Hippocampal formation (tissue), 2 donors: ENCODE measurements at regions not wholly inside any gene's neighbourhood (a gene's known extent, or its start where the extent isn't known, plus 50 kb on each side); places are given as distances from the start of the nearest gene placed in this dataset.
"Not testable (repeated sequence)": the region's sequence is repeated elsewhere in the genome, so short reads cannot be mapped to it uniquely, and the experiment has no call there.

Source experiments
- DNase-seq, 2 donors: peaks; one replicate each; lab custom pipeline; 2025; lab: John Stamatoyannopoulos, UW

DNA sequence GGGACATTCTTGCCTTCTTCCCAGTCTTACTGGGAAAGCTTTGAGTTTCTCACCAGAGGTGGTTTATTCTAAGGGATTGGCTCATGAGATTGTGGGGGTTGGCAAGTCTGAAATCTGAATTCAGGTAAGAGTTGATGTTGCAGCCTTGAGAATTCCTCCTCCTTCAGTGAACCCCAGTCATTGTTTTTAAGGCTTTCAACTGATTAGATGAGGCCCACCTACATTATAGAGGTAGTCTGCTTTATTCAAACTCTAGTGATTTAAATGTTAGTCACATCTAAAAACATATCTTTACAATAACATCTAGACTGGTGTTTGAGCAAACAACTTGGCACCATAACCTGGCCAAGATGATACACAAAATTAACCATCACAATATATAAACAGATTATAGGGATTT is 156.5 kb upstream of the MED14 start:
- no peak for DNase-seq

DNA sequence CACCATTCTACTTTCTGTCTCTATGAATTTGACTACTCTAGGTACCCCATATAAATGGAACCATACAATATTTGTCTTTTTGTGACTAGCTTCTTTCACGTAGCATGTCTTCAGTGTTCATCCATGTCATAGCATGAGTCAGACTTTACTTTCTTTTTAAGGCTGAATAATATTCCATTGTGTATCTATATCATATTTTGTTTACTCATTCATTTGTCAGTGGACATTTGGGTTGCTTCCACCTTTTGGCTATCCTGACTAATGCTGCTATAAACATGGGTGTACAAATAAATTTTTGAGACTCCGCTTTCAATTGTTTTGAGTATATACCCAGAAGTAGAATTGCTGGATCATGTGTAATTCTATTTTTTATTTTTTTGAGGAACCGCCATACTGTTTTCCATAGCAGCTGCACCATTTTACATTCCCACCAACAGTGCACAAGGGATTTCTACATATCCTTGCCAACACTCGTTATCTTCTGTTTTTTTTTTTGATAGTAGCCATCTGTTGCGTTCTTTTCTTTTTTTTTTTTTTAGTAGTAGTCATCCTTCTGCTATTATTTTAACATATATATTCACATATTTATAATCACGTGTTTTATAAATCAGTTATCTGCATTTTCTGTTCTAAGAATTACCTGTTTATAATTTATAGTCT is 158.0 kb upstream of the MED14 start:
- DNase-seq: no peak

DNA sequence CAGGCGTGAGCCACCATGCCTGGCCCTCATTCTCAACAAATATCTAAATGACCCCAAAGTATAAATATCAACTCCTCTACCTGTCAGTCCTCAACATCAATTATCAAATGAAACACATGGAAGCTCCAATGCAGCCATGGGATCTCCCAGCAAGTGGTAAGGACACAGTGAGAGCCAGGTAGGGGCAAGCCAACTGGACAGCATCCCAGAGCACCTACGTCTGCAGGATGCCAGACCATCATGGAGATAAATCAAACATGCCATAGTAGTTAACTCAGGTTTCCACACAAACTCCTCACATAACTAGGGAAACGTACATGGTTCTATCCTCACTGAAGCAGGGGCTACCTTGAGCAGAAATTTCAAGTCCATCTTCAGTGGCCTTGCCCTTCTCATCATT is 159.9 kb upstream of the MED14 start:
- DNase-seq: no peak

DNA sequence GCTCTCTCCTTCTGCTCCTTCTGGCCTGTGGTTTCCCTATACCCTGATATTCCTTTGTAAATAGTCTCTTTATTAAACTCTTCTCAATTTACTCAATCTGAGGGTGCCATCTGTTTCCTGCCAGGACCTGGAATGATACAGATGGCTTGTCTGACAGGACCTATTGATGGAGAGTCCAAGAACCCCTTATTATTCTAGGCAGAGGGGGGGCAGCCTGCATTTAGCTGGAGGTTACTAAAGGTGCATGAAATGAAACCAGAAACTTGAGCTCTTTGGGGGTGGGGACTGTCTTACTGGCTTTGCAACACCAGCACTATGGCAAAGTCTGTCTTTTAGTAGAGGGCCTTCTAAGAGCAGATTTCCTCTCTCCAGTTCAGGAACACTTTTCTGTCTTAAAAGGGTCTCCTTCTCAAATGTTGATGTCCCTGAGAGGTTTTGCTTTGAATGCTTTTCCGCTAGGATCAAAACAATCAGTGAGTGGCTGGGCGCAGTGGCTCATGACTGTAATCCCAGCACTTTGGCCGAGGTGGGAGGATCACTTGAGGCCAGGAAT is 162.5 kb upstream of the MED14 start:
- DNase-seq: no peak

DNA sequence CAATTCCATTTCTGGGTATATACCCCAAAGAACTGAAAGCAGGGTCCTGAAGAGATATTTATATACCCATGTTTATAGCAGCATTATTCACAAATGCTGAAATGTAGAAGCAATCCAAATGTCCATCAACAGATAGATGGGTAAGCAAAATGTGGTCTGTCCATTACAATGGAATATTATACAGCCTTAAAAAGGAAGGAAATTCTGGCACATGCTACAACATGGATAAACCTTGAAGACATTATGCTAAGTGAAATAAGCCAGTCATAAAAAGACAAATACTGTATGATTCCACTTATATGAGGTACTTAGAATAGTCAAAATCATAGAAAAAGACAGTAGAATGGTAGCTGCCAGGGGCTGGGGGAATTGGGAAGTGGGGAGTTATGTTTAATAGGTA is 169.4 kb upstream of the MED14 start:
- not testable (repeated sequence) for DNase-seq

DNA sequence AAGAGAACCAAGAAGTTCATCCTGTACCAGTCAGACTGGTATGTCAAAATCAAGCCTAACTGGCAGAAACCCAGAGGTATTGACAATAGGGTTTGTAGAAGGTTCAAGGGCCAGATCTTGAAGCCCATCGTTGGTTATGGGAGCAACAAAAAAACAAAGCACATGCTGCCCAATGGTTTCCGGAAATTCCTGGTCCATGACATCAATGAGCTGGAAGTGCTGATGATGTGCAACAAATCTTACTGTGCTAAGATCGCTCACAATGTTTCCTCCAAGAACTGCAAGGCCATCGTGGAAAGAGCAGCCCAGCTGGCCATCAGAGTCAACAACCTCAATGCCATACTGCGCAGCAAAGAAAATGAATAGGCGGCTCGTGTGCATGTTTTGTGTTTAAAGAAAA is 172.7 kb upstream of the MED14 start:
- no peak for DNase-seq

DNA sequence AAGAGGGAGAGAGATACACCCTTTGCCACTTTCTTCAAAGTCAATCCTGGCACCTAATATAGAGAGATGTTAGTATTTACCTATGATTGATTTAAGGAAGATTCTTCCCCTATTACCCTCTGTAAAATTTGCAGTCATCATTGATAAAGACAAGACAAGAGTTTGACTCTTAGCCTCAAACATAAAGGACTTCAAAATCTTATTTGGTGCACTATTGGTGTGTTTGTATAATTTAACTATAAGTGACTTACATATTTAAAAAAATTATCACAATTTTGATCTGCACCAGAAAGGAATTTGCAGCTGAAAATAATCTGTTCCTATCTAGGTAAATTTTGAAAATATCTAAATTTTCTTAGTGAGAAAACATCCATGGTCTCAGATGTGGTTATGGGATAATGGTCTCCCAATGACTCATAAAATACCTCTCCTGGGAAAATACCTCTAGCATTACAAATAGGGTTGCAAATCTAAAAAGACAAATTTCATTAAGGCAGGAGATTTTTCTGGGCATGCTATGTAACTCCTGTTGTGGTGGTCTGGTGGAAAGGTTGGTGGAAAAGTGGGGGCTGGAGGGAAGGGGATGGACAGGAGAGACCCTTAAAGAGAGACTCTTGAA is 173.6 kb upstream of the MED14 start:
- DNase-seq: no peak

DNA sequence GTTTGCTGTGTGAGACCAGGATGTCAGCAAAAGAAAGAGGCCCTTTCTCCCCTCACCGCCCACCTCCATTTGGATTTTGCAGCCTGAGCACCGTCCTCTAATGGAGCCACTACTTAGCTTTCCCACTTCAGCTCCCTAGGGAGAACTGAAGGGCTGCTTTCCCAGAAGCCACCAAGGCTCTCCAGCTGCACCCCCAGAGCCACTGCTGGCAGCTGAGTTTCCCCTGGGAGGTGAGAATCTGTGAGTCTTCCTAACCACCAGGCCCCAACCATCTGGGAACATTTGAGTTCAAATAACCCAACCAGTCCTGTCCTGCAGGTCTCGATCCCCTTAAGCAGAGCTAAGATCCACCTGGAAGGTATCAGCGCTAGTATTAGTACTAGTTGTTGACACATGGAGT is 173.1 kb upstream of the USP9X start:
- DNase-seq: no peak

DNA sequence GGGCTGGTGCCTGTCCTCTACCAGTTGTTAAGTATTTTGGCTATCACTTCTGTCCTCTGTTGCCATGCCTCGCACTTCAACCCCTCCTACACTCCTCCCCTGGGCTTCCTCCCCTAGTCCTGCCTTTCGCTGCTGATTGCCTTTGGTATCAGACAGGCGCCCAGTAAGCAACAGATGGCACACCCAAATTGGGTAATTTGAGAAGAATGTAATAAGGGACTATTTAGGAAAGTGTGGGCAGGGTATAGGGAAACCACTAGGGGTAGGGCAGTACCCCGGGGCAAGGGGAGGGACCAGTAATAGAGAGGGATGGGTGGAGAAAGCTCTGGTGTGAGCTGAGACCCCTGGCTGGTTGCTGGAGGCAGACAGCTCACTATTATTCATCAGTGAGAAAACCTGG is 172.7 kb upstream of the USP9X start:
- DNase-seq: no peak

DNA sequence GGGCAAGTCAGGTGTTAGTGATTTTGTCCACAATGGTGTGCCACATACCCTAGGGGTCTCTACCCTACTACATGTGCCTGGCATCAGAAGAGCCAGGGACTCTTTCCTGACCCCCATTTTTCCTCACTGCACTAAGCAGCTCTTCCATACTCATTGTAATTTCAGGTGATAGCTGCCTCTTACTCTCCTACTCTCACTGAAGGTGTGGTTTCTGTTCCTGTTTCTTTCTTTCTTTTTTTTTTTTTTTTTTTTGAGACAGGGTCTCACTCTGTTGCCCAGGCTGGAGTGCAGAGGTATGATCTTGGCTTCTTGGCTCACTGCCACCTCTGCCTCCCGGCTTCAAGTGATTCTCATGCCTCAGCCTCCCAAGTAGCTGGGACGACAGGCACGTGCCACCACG is 164.9 kb upstream of the USP9X start:
- DNase-seq: no peak

DNA sequence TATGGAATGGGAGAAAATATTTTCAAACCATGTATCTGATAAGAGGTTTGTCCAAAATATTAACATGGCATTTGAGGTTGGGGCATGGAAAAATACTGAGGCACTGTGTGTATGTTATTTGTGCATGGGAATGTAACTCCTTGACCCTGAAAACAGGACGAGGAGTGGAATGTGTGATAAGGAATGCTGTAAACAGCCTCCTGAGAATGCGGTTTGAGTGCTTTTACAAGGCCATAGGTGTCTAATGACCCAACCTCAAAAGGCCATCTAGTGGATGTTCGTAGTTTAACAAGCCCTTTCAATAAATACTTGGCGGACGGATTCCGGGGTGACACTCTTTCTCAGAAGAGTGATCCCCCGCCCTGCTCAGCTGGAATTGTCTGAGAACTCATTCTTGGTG is 162.9 kb upstream of the USP9X start:
- no peak for DNase-seq

DNA sequence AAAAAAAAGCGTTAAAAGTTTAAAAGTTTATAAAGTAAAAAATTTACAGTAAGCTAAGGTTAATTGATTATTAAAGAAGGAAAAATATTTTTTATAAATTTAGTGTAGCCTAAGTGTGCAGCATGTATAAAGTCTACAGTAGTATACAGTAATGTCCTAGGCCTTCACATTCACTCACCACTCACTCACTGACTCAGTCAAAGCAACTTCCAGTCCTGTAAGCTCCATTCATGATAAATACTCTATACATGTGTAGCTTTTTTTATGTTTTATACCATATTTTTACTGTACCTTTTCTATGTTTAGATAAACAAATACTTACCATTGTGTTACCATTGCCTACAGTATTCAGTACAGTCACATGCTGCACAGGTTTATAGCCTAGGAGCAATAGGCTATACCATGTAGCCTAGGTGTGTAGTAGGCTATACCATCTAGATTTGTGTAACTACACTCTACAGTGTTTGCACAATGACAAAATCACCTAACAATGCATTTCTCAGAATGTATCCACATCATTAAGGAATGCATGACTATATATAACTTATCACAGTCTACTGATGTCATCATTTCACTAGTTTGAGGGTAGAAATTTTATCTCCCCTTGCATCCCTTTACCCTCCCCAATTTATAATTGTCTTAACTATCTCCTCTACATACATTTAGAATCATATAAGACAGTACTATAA is 158.4 kb upstream of the USP9X start:
- not testable (repeated sequence) for DNase-seq

DNA sequence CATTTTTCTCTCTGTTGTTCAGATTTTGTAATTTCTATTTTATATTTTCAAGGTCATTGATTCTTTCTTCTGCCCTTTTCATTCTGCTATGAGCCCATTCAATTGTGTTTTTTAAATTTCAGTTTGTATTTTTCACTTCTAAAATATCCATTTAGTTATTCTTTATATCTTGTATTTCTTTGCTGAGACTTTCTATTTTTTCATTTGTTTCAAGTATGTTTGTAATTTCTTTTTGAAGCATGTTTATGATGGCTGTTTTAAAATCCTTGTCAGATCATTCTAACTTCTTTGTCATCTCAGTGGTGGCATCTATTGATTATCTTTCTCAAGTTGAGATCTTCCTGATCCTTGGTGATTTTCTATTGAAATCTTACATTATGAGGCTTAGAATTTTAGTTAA is 157.2 kb upstream of the USP9X start:
- DNase-seq: no peak

DNA sequence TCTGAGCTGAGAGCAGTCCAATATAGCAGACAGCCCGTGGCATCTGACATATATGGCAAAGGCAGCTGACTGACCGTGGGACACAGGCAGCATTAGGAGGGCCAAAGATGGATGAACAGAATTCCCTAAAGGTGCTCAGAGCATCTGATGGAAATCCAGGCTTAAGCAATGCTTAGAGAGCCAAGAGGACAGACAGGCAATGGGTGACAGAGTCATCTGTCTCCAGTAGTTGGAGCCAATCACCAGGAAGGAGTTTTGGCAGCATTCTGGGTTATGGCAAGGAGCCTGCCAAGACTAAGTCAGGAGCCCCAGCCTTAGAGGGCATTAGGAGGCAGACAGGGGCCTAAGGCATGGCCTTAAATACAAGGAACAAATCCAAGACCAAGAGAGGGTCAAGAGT is 153.3 kb upstream of the USP9X start:
- DNase-seq: no peak

DNA sequence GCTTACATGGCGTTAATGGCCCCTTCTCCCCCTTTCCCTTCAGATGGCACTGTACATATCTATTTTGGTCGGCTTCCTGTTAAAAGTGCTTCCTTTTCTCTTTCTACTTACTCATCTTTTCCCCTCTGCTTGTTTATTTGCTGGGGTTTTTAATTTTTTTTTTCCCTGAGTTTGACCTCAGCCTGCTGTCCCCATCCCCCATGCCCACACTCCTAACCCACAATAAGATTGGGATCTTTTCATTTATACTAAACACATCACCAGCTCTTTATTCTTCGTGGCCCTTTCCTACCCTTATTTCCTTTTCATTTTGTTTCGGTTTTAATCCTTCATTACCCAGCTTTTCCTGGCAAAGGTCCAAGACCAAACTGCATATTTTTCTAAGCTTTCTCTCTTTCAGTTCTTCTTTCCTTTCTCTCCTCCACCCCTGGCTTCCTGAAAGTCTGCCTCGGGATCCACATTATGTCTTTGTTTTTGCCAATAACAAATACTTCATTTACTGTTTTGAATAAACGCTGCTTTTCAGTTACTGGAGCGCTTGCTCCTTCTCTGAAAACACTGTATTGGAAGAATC is 152.0 kb upstream of the USP9X start:
- DNase-seq: no peak

DNA sequence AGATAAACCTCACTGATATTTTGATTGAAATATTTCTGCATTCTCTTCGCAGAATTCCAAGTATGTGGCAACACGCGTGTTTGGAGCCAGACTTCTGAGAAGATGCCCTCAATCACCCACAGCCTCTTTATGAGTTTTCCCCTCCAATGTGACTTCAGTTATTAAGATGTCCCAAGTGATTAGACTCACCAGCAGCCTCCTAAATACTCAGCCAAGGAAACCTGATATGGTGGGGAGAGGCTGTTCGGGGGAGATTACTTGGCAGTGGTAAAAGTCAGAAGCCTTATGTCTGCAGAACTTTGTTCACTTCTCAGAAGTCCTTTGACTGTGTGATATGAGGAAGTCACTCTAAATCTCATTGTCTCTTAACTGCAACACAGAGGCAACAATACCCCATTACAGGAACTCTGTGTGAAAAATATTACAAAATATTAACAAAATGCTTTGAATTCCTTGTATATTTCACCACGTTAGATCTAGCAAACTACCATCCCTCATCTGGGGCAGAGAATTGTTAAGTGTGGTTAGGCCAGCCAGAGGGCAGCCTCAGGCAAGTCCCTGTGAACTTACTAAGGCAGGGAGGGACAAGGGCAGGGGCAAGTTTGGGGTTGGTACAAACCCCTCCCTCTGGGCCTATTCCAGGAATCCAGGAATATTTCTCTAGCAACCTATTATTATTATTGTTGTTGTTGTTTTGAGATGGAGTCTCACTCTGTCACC is 151.4 kb upstream of the USP9X start:
- no peak for DNase-seq

DNA sequence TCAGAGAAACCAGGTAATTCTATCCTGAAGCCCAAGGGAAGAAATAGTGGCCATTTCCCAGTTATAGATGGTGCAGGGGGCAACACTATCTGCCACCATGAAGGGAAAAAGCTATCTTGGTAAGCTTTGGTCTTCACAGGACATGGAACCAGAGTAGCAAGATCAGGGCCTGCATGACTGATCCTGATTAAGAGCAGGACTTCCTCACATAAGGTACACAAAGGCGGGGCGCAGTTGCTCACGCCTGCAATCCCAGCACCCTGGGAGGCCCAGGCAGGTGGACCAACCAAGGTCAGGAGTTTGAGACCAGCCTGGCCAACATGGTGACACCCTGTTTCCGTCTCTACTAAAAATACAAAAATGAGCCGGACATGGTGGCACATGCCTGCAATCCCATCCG is 148.4 kb upstream of the USP9X start:
- DNase-seq: no peak

DNA sequence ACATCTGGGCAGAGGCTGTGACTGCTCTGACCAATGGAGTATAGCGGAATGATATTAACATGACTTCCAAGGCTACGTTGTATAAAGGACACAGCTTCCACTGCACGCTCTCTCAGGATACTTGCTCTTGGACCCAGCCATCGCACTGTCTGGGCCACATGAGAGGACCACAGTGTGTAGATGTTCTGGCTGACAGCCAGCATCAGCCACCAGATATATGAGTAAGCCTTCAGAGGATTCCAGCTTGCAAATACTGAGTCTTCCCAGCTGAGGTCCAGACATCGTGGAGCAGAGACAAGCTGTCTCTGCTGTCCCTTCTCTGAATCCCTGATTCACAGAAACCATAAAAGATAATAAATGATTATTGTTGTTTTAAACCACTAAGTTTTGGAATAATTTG is 146.8 kb upstream of the USP9X start:
- no peak for DNase-seq

DNA sequence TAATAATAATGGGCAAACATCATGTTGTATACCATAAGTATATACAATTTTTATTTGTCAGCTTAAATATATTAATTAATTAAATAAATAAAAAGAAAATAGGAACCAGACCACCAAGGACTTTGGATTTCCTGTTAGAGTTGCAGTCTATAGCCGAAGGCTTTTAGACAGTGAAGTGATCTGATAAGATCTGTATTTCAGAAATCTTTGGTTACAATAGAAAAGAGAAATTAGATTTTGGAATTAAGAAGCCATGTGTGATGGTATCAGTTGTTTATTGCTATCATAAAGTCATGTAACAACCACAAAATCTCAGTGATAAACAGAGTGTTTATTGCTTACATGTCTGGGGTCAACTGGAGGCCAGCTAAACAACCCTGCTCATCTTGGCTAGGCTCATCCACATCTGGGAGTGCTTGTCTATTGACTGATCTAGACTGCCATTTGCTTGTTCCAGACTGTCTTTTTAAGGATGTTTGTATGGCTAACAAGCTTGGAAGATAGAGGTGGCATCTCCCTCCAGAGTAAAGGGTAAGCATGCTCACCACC is 142.1 kb upstream of the USP9X start:
- DNase-seq: no peak

DNA sequence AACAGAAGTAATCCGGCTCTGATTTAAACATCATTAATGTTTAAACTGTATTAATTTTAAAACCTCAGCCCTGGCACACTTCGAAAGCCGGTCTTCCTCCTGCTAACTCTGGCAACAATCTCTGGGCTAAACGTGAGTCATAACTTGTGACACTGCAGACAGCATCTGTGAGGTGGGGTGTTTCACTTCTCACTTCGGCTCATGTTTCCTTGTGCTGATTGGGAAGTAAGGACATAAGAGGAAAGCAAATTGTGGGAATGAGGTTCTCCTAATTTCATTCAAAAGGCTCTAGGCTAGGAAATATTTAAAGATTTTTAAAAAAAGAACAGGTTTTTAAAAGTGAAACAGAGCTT is 139.9 kb upstream of the USP9X start:
- DNase-seq: no peak

DNA sequence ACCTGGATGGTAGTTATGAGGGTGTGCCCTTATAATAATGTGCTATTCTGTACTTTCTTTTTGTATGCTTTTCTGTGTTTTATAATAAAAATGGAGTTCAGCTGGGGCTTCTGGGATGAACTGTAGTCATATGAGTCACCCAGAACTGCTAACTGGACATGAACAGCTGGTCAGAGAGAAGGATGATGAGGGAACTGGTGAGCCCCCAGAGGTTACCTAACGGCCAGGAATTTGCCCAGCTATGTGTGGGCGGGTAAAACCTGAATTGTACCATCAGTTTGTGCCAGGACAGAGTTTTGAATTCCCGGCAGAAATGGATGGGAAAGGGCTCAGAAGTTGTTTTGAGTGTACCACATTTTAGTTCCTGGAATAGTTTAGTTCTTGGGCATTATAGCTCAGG is 138.0 kb upstream of the USP9X start:
- DNase-seq: no peak

DNA sequence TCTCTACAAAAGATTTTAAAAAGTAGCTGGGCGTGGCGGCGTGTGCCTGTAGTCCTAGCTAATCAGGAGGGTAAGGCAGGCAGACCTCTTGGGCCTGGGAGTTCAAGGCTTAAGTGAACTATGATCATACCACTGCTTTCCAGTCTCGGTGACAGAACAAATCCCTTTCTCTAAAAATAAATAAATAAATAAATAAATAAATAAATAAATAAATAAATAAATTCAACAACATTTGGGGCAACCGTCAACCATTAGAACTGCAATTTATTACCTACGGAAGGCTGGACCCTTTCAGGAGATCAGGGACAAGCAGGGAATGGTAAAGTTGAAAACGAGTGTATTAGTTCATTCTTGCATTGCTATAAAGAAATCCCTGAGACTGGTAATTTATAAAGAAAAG is 136.2 kb upstream of the USP9X start:
- DNase-seq: no peak
